Panc1 (cell line): ENCODE measurements at regions not wholly inside any gene's neighbourhood (a gene's known extent, or its start where the extent isn't known, plus 50 kb on each side); places are given as distances from the start of the nearest gene placed in this dataset.

Experiments used
- ATAC-seq: fragments of 200-7000 bp; cut with Tn5 transposase; 2 replicates; pipeline ENCODE4 v1.9.1; 2020; ENCODE audit warnings: mild to moderate bottlenecking, moderate library complexity
- BruUV-seq: library from RNA; stranded (reverse); fragments of 400-500 nt; replicated peaks from 2 replicates; lab custom pipeline; 2021; lab: Mats Ljungman, UMichigan
- CTCF ChIA-PET: fragments of 300-600 bp; sonication (Branson Sonifier 250); formaldehyde crosslinking; loops from one replicate; lab custom pipeline; 2022; ENCODE audit warnings: antibody characterized with exemption; lab: Charles Lee
- POLR2A ChIA-PET: fragments of 300-600 bp; sonication (Branson Sonifier 250); formaldehyde crosslinking; loops from one replicate; lab custom pipeline; 2022; ENCODE audit warnings: antibody characterized with exemption; lab: Charles Lee
- DNase-seq: peaks from one replicate; pipeline ENCODE4 v3.0.0-alpha.2; 2010; ENCODE audit warnings: low read depth, low spot score
- H3K27ac ChIP-seq: 2 replicates; pipeline ENCODE4 v1.5.1; 2011; ENCODE audit warnings: mild to moderate bottlenecking, low read length, inconsistent platforms
- H3K27me3 ChIP-seq: fragments of 200-500 bp; sonication (Bioruptor generic); 2 replicates; pipeline ENCODE4 v1.6.0; 2014; ENCODE audit warnings: low read length, inconsistent platforms; ENCODE audit not compliant: control insufficient read depth, insufficient read depth
- H3K36me3 ChIP-seq: fragments of 200-500 bp; sonication (Bioruptor generic); 2 replicates; pipeline ENCODE4 v1.5.1; 2014; ENCODE audit warnings: inconsistent platforms, mild to moderate bottlenecking, low read length, moderate library complexity; ENCODE audit not compliant: control insufficient read depth, insufficient read depth
- H3K4me1 ChIP-seq: 2 replicates; pipeline ENCODE4 v1.5.1; 2011; ENCODE audit warnings: inconsistent platforms, mild to moderate bottlenecking, low read length, moderate library complexity; ENCODE audit not compliant: control insufficient read depth, insufficient read depth
- H3K4me3 ChIP-seq, 2 experiments: 2 replicates each; pipeline ENCODE4 v1.5.1; 2011 to 2012; ENCODE audit warnings: low read depth in 2 of 2, low read length in 2 of 2, mild to moderate bottlenecking in 2 of 2, inconsistent platforms in 1 of 2, moderate library complexity in 1 of 2
- H3K9me3 ChIP-seq: fragments of 200-500 bp; sonication (Bioruptor generic); 2 replicates; pipeline ENCODE4 v1.5.1; 2014; ENCODE audit warnings: low read depth, mild to moderate bottlenecking, inconsistent platforms, low read length, moderate library complexity; ENCODE audit not compliant: control insufficient read depth, insufficient read depth
- POLR2AphosphoS5 ChIP-seq: IDR thresholded peaks from 2 replicates; pipeline ENCODE4 v1.6.1; 2012; ENCODE audit warnings: mild to moderate bottlenecking, low read depth, low read length, moderate library complexity
- SIN3A ChIP-seq: IDR thresholded peaks from 2 replicates; pipeline ENCODE4 v1.6.1; 2012; ENCODE audit warnings: low read depth, mild to moderate bottlenecking, low read length, moderate library complexity, borderline replicate concordance; ENCODE audit not compliant: insufficient read depth
- TCF7L2 ChIP-seq: IDR thresholded peaks from 2 replicates; pipeline ENCODE4 v1.6.1; 2011; ENCODE audit warnings: mild to moderate bottlenecking, low read depth, low read length, inconsistent platforms
- in situ Hi-C: cut with HindIII; loops from 2 replicates; pipeline ENCODE4 v1.10.0; 2016; ENCODE audit warnings: low sequenced_read_pairs, low pct_unique_long_range_greater_than_20kb
- intact Hi-C: fragments of 100-400 bp; cut with micrococcal nuclease; formaldehyde crosslinking; loops from one replicate; pipeline ENCODE4 v1.10.0; 2022; ENCODE audit not compliant: unreplicated experiment
- TF ChIP-seq, protein P1 (sequence below): fragments of 450-650 bp; IDR thresholded peaks from 2 replicates; pipeline ENCODE4 v1.5.1; 2017; ENCODE audit warnings: mild to moderate bottlenecking
- TF ChIP-seq, protein P2 (sequence below), 2 experiments: IDR thresholded peaks; 2 replicates each; pipeline ENCODE4 v1.6.1; 2011 to 2012; ENCODE audit warnings: low read depth in 2 of 2, control low read depth in 1 of 2, low read length in 1 of 2, mild to moderate bottlenecking in 1 of 2, moderate library complexity in 1 of 2; ENCODE audit not compliant: insufficient read depth in 1 of 2

DNA sequence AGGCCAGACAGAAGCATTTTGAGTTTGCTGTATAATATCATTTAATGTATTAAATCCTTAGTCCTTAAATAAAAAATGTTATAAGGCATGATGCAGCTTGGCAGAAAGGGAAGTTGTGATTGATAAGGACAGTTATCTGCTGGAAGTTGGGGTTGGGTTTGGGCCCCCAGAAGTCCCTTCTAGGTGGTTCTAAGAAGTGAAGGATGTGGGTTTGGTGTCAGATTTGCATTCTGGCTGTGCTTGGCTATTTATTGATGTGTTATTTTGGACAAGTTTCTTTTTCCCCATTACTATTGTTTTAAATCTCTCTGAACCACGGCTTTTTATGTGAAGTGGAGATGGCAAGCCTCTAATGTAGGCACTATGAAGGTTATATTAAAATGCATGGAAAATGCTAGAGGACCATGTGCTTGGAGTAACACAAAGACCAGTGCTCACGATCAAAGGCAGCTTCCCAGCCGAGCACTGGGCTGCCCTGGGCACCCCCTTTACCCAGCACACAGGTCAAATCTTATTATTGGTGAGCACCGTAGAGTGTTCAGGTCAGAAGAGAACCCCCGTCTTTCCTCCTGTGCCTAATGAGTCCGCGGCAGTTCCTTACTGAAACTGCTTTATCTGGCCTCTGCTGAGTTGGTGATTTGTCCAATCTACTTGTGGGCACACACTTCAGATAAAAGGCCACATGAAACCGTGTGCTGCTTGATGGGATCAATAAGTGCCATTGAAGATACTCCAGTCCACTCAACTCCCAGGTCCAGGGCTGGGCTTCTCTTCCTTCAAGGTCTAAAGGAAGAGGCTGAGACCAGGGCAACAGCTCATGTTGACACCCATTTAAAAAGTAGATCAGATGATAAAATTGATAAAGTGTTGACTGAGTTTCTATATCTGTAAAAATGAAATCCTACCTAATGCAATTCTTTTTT, 212.0 kb downstream of the PRDM2 start:
- Histone ChIP-seq H3K27ac (no peak overlapping the region), H3K4me1 (no peaks in the 10 kb centered on the region), H3K36me3 (no peaks in the 10 kb centered on the region), H3K9me3 (no peaks in the 10 kb centered on the region), H3K27me3 (no peaks in the 10 kb centered on the region), H3K4me3 (no peak overlapping the region)
- BruUV-seq, result no TSS peak
- intact Hi-C loops (no loop called here), in situ Hi-C loops (no loop called here)
- POLR2A ChIA-PET, result no interaction called here
- DNase-seq (no peak), ATAC-seq (no peak)
- TF ChIP-seq, protein P1, sequence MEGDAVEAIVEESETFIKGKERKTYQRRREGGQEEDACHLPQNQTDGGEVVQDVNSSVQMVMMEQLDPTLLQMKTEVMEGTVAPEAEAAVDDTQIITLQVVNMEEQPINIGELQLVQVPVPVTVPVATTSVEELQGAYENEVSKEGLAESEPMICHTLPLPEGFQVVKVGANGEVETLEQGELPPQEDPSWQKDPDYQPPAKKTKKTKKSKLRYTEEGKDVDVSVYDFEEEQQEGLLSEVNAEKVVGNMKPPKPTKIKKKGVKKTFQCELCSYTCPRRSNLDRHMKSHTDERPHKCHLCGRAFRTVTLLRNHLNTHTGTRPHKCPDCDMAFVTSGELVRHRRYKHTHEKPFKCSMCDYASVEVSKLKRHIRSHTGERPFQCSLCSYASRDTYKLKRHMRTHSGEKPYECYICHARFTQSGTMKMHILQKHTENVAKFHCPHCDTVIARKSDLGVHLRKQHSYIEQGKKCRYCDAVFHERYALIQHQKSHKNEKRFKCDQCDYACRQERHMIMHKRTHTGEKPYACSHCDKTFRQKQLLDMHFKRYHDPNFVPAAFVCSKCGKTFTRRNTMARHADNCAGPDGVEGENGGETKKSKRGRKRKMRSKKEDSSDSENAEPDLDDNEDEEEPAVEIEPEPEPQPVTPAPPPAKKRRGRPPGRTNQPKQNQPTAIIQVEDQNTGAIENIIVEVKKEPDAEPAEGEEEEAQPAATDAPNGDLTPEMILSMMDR, result no peak
- TF ChIP-seq SIN3A (no peak), POLR2AphosphoS5 (no peak), TCF7L2 (no peak)
- TF ChIP-seq, protein P2, sequence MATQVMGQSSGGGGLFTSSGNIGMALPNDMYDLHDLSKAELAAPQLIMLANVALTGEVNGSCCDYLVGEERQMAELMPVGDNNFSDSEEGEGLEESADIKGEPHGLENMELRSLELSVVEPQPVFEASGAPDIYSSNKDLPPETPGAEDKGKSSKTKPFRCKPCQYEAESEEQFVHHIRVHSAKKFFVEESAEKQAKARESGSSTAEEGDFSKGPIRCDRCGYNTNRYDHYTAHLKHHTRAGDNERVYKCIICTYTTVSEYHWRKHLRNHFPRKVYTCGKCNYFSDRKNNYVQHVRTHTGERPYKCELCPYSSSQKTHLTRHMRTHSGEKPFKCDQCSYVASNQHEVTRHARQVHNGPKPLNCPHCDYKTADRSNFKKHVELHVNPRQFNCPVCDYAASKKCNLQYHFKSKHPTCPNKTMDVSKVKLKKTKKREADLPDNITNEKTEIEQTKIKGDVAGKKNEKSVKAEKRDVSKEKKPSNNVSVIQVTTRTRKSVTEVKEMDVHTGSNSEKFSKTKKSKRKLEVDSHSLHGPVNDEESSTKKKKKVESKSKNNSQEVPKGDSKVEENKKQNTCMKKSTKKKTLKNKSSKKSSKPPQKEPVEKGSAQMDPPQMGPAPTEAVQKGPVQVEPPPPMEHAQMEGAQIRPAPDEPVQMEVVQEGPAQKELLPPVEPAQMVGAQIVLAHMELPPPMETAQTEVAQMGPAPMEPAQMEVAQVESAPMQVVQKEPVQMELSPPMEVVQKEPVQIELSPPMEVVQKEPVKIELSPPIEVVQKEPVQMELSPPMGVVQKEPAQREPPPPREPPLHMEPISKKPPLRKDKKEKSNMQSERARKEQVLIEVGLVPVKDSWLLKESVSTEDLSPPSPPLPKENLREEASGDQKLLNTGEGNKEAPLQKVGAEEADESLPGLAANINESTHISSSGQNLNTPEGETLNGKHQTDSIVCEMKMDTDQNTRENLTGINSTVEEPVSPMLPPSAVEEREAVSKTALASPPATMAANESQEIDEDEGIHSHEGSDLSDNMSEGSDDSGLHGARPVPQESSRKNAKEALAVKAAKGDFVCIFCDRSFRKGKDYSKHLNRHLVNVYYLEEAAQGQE (IDR thresholded peaks at IDR 0.05; ENCODE audit: insufficient read depth in 1 of 2, low read depth in 2 of 2, low read length in 1 of 2), result no peak
- CTCF ChIA-PET, result no interaction called here

DNA sequence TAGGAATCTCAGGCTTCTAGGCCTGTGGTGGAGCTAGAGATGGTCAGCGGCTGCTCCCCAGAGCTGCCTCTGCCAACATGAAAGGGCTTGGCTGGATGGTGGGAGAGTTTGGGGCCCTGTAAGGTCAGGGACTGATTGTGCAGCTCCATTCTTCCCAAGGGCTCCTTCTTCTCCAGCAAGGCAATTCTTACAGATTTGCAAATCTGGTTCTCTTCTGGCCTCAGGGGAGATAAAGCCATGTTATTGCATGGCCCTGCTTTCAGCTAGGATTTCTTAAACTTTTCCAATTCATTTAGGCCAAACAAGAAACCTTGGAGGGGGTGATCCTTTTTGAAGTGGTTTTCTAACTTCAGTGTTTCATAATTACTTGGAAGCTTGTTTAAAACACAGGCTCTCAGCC, 213.4 kb downstream of the PRDM2 start:
- no TSS peak for BruUV-seq
- ATAC-seq (no peak), DNase-seq (no peak)
- Histone ChIP-seq H3K27ac (no peak overlapping the region), H3K9me3 (no peaks in the 10 kb centered on the region), H3K27me3 (no peaks in the 10 kb centered on the region), H3K4me1 (no peaks in the 10 kb centered on the region), H3K36me3 (no peaks in the 10 kb centered on the region), H3K4me3 (no peak overlapping the region)
- TF ChIP-seq, protein P2 (IDR thresholded peaks at IDR 0.05; ENCODE audit: insufficient read depth in 1 of 2, low read depth in 2 of 2, low read length in 1 of 2), result no peak
- TF ChIP-seq SIN3A (no peak), TCF7L2 (no peak), POLR2AphosphoS5 (no peak)
- TF ChIP-seq, protein P1, result no peak
- CTCF ChIA-PET, result interaction anchor here (0.6 kb wide), 1 partner anchor 249 kb away, joined by 3 read pairs; no protein-coding TSS in a partner anchor
- in situ Hi-C loops, result no loop called here
- intact Hi-C loops, result no loop called here
- POLR2A ChIA-PET, result no interaction called here
